Smooth muscle cell (in vitro differentiated cells): ENCODE measurements at regions not wholly inside any gene's neighbourhood (a gene's known extent, or its start where the extent isn't known, plus 50 kb on each side); places are given as distances from the start of the nearest gene placed in this dataset.

Source experiments
- DNase-seq: peaks from one replicate; lab custom pipeline; 2025; ENCODE audit not compliant: unreplicated experiment; lab: John Stamatoyannopoulos, UW
- H2AFZ ChIP-seq: fragments of 200-600 bp; sonication (generic); 2 replicates; pipeline ENCODE4 v1.6.0; 2016; ENCODE audit warnings: antibody characterized with exemption, low read depth, mild to moderate bottlenecking
- H3F3A ChIP-seq: fragments of 200-600 bp; sonication (generic); 2 replicates; pipeline ENCODE4 v1.6.0; 2017; ENCODE audit warnings: antibody characterized with exemption, low read depth
- H3K27ac ChIP-seq: fragments of 200-600 bp; sonication (generic); 2 replicates; pipeline ENCODE4 v1.5.1; 2016; ENCODE audit warnings: low read depth, mild to moderate bottlenecking
- H3K27me3 ChIP-seq: fragments of 200-600 bp; sonication (generic); 2 replicates; pipeline ENCODE4 v1.6.1; 2016; ENCODE audit warnings: low read depth, mild to moderate bottlenecking
- H3K36me3 ChIP-seq: fragments of 200-600 bp; sonication (generic); 2 replicates; pipeline ENCODE4 v1.5.1; 2016; ENCODE audit warnings: low read depth
- H3K4me1 ChIP-seq: fragments of 200-600 bp; sonication (generic); 2 replicates; pipeline ENCODE4 v1.5.1; 2016; ENCODE audit warnings: low read depth
- H3K4me2 ChIP-seq: fragments of 200-600 bp; sonication (generic); 2 replicates; pipeline ENCODE4 v1.6.0; 2016; ENCODE audit warnings: mild to moderate bottlenecking
- H3K4me3 ChIP-seq: fragments of 200-600 bp; sonication (generic); 2 replicates; pipeline ENCODE4 v1.5.1; 2016; ENCODE audit warnings: mild to moderate bottlenecking
- H3K79me2 ChIP-seq: fragments of 200-600 bp; sonication (generic); 2 replicates; pipeline ENCODE4 v1.6.0; 2016; ENCODE audit warnings: low read depth, mild to moderate bottlenecking
- H3K9ac ChIP-seq: fragments of 200-600 bp; sonication (generic); 2 replicates; pipeline ENCODE4 v1.6.0; 2016; ENCODE audit warnings: low read depth
- H3K9me3 ChIP-seq: fragments of 200-600 bp; sonication (generic); replicated peaks from 2 replicates; pipeline ENCODE4 v1.5.1; 2016; ENCODE audit warnings: low read depth
- H4K20me1 ChIP-seq: fragments of 200-600 bp; sonication (generic); 2 replicates; pipeline ENCODE4 v1.6.0; 2016; ENCODE audit warnings: low read depth
- WGBS: methylation state at CpG from one replicate; pipeline ENCODE4 v1.1.7; 2016; ENCODE audit warnings: low lambda C conversion rate; 5-methylcytosine and 5-hydroxymethylcytosine counted together
- TF ChIP-seq, protein P1 (sequence below): fragments of 200-600 bp; sonication (generic); IDR thresholded peaks from 2 replicates; pipeline ENCODE4 v1.5.1; 2017; ENCODE audit warnings: borderline replicate concordance, mild to moderate bottlenecking, antibody characterized with exemption; ENCODE audit not compliant: insufficient read depth, poor library complexity, severe bottlenecking

DNA sequence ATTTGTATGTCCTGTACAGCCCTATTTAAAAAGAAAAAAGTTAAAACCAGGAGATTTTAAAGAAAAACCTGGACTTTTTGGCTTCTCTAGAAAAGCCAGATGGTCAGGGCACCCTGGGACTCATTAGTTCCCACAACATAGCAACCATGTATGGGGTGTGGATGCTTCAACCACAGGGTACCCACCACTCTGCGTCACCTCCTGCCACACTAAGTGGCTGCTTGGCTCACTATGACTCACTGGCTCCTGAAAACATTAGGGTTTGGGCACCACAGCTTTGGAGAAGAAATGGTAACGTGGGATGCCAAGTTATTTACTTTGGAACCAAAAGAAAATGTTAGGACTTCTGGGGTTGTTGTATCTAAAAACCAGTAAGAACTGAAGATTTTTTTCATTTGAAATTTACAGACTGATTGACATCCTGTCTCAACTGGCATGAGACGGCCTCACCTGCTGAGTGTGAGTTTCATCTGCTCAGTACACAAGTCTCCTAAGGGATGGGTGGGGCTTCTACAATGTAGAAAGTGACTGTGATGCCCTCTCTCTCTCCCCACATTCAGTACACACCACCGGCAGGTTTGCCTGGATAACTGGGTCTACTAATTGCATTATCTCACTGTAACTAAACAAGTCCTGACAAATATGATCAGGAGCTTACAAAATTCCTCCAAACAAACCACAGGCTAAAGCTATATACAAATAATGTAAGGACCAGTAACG is 103.9 kb downstream of the ESM1 start:
- H3K27ac ChIP-seq, result peak overlapping the region; percentile 59
- TF ChIP-seq, protein P1, sequence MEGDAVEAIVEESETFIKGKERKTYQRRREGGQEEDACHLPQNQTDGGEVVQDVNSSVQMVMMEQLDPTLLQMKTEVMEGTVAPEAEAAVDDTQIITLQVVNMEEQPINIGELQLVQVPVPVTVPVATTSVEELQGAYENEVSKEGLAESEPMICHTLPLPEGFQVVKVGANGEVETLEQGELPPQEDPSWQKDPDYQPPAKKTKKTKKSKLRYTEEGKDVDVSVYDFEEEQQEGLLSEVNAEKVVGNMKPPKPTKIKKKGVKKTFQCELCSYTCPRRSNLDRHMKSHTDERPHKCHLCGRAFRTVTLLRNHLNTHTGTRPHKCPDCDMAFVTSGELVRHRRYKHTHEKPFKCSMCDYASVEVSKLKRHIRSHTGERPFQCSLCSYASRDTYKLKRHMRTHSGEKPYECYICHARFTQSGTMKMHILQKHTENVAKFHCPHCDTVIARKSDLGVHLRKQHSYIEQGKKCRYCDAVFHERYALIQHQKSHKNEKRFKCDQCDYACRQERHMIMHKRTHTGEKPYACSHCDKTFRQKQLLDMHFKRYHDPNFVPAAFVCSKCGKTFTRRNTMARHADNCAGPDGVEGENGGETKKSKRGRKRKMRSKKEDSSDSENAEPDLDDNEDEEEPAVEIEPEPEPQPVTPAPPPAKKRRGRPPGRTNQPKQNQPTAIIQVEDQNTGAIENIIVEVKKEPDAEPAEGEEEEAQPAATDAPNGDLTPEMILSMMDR, result no peak

DNA sequence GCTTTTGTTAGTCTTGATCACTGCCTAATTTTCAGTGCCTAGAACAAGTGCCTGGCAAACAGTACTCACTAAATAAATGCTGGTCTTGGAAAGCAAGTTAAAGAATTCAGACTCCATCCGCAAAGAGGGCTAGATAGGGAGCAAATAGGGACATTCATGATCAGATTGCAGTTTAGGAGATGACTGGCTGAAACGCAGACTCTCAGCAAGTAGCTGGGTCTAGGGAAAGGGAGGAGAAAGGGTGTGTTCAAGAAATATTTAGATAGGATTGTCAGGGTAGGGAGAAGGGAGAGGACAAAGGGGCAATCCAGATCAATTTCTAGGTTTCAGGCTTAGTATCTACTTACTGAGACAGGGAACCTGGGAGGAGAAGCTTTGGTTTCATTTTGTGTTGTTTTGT is 108.4 kb downstream of the ESM1 start:
- H3K27ac ChIP-seq, result no peak overlapping the region

More for the DNA sequence above, 103.9 kb downstream of the ESM1 start:
- H3F3A ChIP-seq, result no peaks in the 10 kb centered on the region
- peak overlapping the region; percentile 39 for H3K9ac ChIP-seq
- H3K4me2 ChIP-seq, result no peak overlapping the region
- H3K9me3 ChIP-seq, result no peaks in the 10 kb centered on the region
- peaks cover 56% of the 10 kb centered on the region for H3K27me3 ChIP-seq
- H4K20me1 ChIP-seq, result no peaks in the 10 kb centered on the region
- H3K36me3 ChIP-seq, result no peaks in the 10 kb centered on the region
- WGBS, result 66% methylated on average over 5 of the region's 5 CpGs
- no peak for DNase-seq
- H3K4me3 ChIP-seq, result no peak overlapping the region
- H2AFZ ChIP-seq, result no peak overlapping the region
- no peaks in the 10 kb centered on the region for H3K79me2 ChIP-seq
- H3K4me1 ChIP-seq, result no peaks in the 10 kb centered on the region

DNA sequence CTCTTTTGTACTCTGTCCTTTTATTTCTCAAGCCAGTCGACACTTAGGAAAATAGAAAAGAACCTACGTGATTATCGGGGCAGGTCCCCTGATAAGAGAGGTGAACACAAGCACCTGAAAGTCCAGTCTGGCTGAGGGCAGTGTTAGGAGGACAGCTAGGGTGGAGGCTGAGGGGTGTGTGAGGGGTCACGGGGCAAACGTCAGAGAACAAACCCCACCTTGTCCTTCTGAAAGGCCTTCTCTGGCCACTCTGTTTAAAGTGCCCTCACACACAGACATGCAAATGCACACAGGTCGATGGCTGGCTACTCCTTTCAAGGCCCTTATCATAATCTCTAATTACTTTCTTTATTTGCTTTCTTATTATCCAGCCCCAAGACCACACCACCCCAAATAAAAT is 108.8 kb downstream of the ESM1 start:
- no peak for DNase-seq
- Histone ChIP-seq H2AFZ (no peak overlapping the region), H3K4me3 (no peak overlapping the region), H3K27ac (no peak overlapping the region), H3K4me1 (no peaks in the 10 kb centered on the region), H3K27me3 (peaks cover 18% of the 10 kb centered on the region), H3K9me3 (no peaks in the 10 kb centered on the region), H4K20me1 (no peaks in the 10 kb centered on the region), H3K36me3 (no peaks in the 10 kb centered on the region), H3F3A (no peaks in the 10 kb centered on the region), H3K4me2 (no peak overlapping the region), H3K79me2 (no peaks in the 10 kb centered on the region), H3K9ac (no peak overlapping the region)
- 54% methylated on average over 6 of the region's 6 CpGs for WGBS
- TF ChIP-seq, protein P1, result no peak

More for the DNA sequence above, 108.4 kb downstream of the ESM1 start:
- Histone ChIP-seq H3K9me3 (no peaks in the 10 kb centered on the region), H3F3A (no peaks in the 10 kb centered on the region), H2AFZ (no peak overlapping the region), H4K20me1 (no peaks in the 10 kb centered on the region), H3K9ac (no peak overlapping the region), H3K79me2 (no peaks in the 10 kb centered on the region), H3K4me1 (no peaks in the 10 kb centered on the region), H3K36me3 (no peaks in the 10 kb centered on the region), H3K4me3 (no peak overlapping the region), H3K4me2 (no peak overlapping the region), H3K27me3 (peaks cover 21% of the 10 kb centered on the region)
- WGBS, result 53% methylated on average over 2 of the region's 2 CpGs
- TF ChIP-seq, protein P1, result no peak
- no peak for DNase-seq

DNA sequence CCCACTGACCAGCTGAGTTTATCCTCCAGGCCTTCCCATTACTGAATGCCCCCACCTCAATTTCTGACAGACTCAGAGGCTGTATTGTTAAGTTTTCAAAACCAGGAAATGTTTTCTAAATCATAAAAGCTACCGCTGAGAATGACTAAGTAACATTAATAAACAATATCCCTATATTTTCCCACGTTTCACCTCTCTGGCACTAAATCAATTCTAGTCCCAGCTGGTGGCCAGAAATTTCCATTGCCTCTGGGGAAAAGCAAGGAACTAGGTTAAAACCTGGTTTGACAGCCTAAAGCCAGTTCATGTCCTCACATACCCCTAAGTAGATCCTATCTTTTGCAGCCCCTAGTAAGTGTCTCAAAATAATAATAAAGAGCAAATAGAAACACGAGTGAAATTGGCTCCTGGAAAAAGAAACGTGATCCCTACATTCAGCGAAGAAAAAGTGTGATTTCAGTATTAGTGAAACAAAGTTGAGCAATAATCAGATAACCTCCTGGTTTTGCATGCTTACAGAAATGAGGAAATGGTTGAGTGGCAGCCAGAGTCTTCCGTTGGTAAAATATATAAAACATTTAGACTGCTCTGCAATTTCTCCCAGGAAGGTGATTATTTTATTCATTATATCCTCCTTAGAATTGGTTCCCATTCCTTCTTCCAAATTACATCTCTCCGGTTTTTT is 110.9 kb downstream of the ESM1 start:
- no peak overlapping the region for H3K4me2 ChIP-seq
- H3K9ac ChIP-seq, result no peak overlapping the region
- H3K79me2 ChIP-seq, result no peaks in the 10 kb centered on the region
- DNase-seq, result no peak
- no peaks in the 10 kb centered on the region for H3K36me3 ChIP-seq
- no peaks in the 10 kb centered on the region for H3K9me3 ChIP-seq
- H3F3A ChIP-seq, result no peaks in the 10 kb centered on the region
- TF ChIP-seq, protein P1, result no peak
- H2AFZ ChIP-seq, result no peak overlapping the region
- WGBS, result 55% methylated on average over 7 of the region's 7 CpGs
- H3K27ac ChIP-seq, result no peak overlapping the region
- H3K27me3 ChIP-seq, result peaks cover 13% of the 10 kb centered on the region
- no peaks in the 10 kb centered on the region for H3K4me1 ChIP-seq
- no peak overlapping the region for H3K4me3 ChIP-seq
- no peaks in the 10 kb centered on the region for H4K20me1 ChIP-seq
